Right atrium auricular region (tissue), 2 donors: ENCODE measurements at regions not wholly inside any gene's neighbourhood (a gene's known extent, or its start where the extent isn't known, plus 50 kb on each side); places are given as distances from the start of the nearest gene placed in this dataset.

ENCODE experiments used
- DNase-seq: peaks from one replicate; pipeline ENCODE4 v3.0.0-alpha.2; 2019; ENCODE audit warnings: low spot score
- H3K27ac ChIP-seq, 2 donors: fragments of 200-600 bp; sonication (generic); 1 replicate in 1 of 2; 2 replicates in 1 of 2; pipeline ENCODE4 v1.5.1; 2016 to 2019
- H3K27me3 ChIP-seq, 2 donors: fragments of 200-600 bp; sonication (generic); one replicate each; pipeline versions ENCODE4 v1.5.1 to v1.6.0; 2017 to 2019
- H3K36me3 ChIP-seq: fragments of 200-600 bp; sonication (generic); one replicate; pipeline ENCODE4 v1.5.1; 2016
- H3K4me1 ChIP-seq, 2 donors: fragments of 200-600 bp; sonication (generic); one replicate each; pipeline versions ENCODE4 v1.5.1 to v1.6.0; 2017 to 2019
- H3K4me3 ChIP-seq, 2 donors: fragments of 200-600 bp; sonication (generic); 1 replicate in 1 of 2; 2 replicates in 1 of 2; pipeline ENCODE4 v1.5.1; 2017 to 2019; ENCODE audit warnings: mild to moderate bottlenecking in 1 of 2, moderate library complexity in 1 of 2
- H3K9me3 ChIP-seq, 2 donors: fragments of 200-600 bp; sonication (generic); one replicate each; pipeline ENCODE4 v1.5.1; 2019
- CTCF ChIP-seq, 2 donors: fragments of 200-600 bp; sonication (generic); IDR thresholded peaks; one replicate each; pipeline ENCODE4 v1.5.1; 2019; ENCODE audit warnings: antibody characterized with exemption in 2 of 2

- Histone ChIP-seq H3K36me3 (no peaks in the 10 kb centered on the region), H3K4me1 (no peaks in the 10 kb centered on the region), H3K4me3 (no peak overlapping the region), H3K9me3 (no peaks in the 10 kb centered on the region), H3K27ac (no peak overlapping the region), H3K27me3 (no peaks in the 10 kb centered on the region)
- no peak for TF ChIP-seq CTCF (IDR thresholded peaks at IDR 0.05)
- DNase-seq = no peak
Measured at GRCh38 chr3:153614563-153614962, 452.5 kb downstream of the RAP2B start.

GRCh38 chr3:153615863-153616262 is 453.8 kb downstream of the RAP2B start:
- Histone ChIP-seq H3K27ac (no peak overlapping the region), H3K4me1 (no peaks in the 10 kb centered on the region), H3K4me3 (no peak overlapping the region), H3K9me3 (peaks cover 0 to 8% of the 10 kb centered on the region in 2 donors), H3K27me3 (no peaks in the 10 kb centered on the region), H3K36me3 (no peaks in the 10 kb centered on the region)
- DNase-seq = no peak
- TF ChIP-seq CTCF (IDR thresholded peaks at IDR 0.05) = no peak

- Histone ChIP-seq H3K4me1 (no peaks in the 10 kb centered on the region), H3K27me3 (no peaks in the 10 kb centered on the region), H3K9me3 (peaks cover 0 to 10% of the 10 kb centered on the region in 2 donors), H3K4me3 (no peak overlapping the region), H3K36me3 (no peaks in the 10 kb centered on the region), H3K27ac (no peak overlapping the region)
- DNase-seq = no peak
- no peak for TF ChIP-seq CTCF (IDR thresholded peaks at IDR 0.05)
Measured at GRCh38 chr3:153617463-153617862, 455.4 kb downstream of the RAP2B start.

GRCh38 chr3:153618176-153618575 is 456.1 kb downstream of the RAP2B start:
- Histone ChIP-seq H3K36me3 (no peaks in the 10 kb centered on the region), H3K4me3 (no peak overlapping the region), H3K4me1 (no peaks in the 10 kb centered on the region), H3K27me3 (no peaks in the 10 kb centered on the region), H3K9me3 (peaks cover 0 to 10% of the 10 kb centered on the region in 2 donors), H3K27ac (no peak overlapping the region)
- DNase-seq = no peak
- TF ChIP-seq CTCF (IDR thresholded peaks at IDR 0.05) = no peak

- DNase-seq = no peak
- Histone ChIP-seq H3K9me3 (peaks cover 0 to 10% of the 10 kb centered on the region in 2 donors), H3K27me3 (no peaks in the 10 kb centered on the region), H3K4me1 (no peaks in the 10 kb centered on the region), H3K4me3 (no peak overlapping the region), H3K27ac (no peak overlapping the region), H3K36me3 (no peaks in the 10 kb centered on the region)
- TF ChIP-seq CTCF (IDR thresholded peaks at IDR 0.05) = no peak
Measured at GRCh38 chr3:153619268-153619667, 457.2 kb downstream of the RAP2B start.

- no peak for DNase-seq
- Histone ChIP-seq H3K36me3 (no peaks in the 10 kb centered on the region), H3K27ac (no peak overlapping the region)
Measured at GRCh38 chr3:153621953-153622352, 459.9 kb downstream of the RAP2B start.

More at GRCh38 chr3:153621953-153622352, 459.9 kb downstream of the RAP2B start:
- H3K27me3 ChIP-seq = no peaks in the 10 kb centered on the region
- no peak for TF ChIP-seq CTCF (IDR thresholded peaks at IDR 0.05)
- H3K4me1 ChIP-seq = no peaks in the 10 kb centered on the region
- H3K4me3 ChIP-seq = no peak overlapping the region
- peaks cover 0 to 10% of the 10 kb centered on the region in 2 donors for H3K9me3 ChIP-seq
